K562 (cell line): ENCODE measurements at regions not wholly inside any gene's neighbourhood (a gene's known extent, or its start where the extent isn't known, plus 50 kb on each side); places are given as distances from the start of the nearest gene placed in this dataset.

ENCODE experiments used
- ATAC-seq: fragments of 200-7000 bp; cut with Tn5 transposase; 3 replicates; pipeline ENCODE4 v1.9.1; 2020; ENCODE audit warnings: moderate library complexity
- BruUV-seq: library from RNA; stranded (reverse); fragments of 400-500 nt; replicated peaks from 2 replicates; lab custom pipeline; 2021; lab: Mats Ljungman, UMichigan
- CTCF ChIA-PET: fragments of 300-600 bp; formaldehyde crosslinking; extraction: SDS; loops from one replicate; lab custom pipeline; 2021; ENCODE audit warnings: low intra/inter-chr PET ratio; lab: Yijun Ruan, JAX
- POLR2A ChIA-PET: fragments of 300-600, 350-650 bp; sonication (Branson Sonifier 250); formaldehyde crosslinking; extraction: SDS; loops from one replicate; lab custom pipeline; 2021; ENCODE audit warnings: antibody characterized with exemption, inconsistent platforms; lab: Yijun Ruan, JAX
- DNase-seq, 4 experiments: peaks; one replicate each; pipeline versions ENCODE4 v3.0.0 to v3.0.0-alpha.2; 2011 to 2018; ENCODE audit warnings: low spot score in 3 of 4, mixed read lengths in 3 of 4; ENCODE audit errors: extremely low read depth in 1 of 4
- FAIRE-seq: peaks from 2 replicates; lab custom pipeline; 2011; peaks lifted over from hg19 to GRCh38; lab: Jason Lieb, UNC
- H2AFZ ChIP-seq: 2 replicates; pipeline ENCODE4 v1.6.0; 2011; ENCODE audit warnings: low read depth, low read length, control low read depth, inconsistent platforms
- H3K27ac ChIP-seq: fragments of 200-600 bp; 3 replicates; pipeline ENCODE4 v1.8.0; 2011; ENCODE audit warnings: low read depth, mild to moderate bottlenecking, control low read depth, inconsistent platforms, low read length, moderate library complexity, mixed read lengths; ENCODE audit errors: extremely low read depth
- H3K27me3 ChIP-seq, 2 experiments: fragments of 300-600 bp in 1 of 2; 2 replicates in 1 of 2; 3 replicates in 1 of 2; pipeline versions ENCODE4 v1.6.0 to v1.8.0; 2011; ENCODE audit warnings: inconsistent platforms in 2 of 2, low read length in 2 of 2, mild to moderate bottlenecking in 1 of 2, mixed read lengths in 1 of 2, moderate library complexity in 1 of 2; ENCODE audit not compliant: control insufficient read depth in 2 of 2, insufficient read depth in 2 of 2
- H3K36me3 ChIP-seq: fragments of 300-600 bp; 3 replicates; pipeline ENCODE4 v1.8.0; 2011; ENCODE audit warnings: mild to moderate bottlenecking, low read length, inconsistent platforms; ENCODE audit not compliant: control insufficient read depth, insufficient read depth
- H3K4me1 ChIP-seq, 2 experiments: fragments of 200-600 bp in 1 of 2; replicated peaks in 1 of 2; 2 replicates in 1 of 2; 3 replicates in 1 of 2; pipeline versions ENCODE4 v1.5.1 to v1.8.0; 2011; ENCODE audit warnings: inconsistent platforms in 2 of 2, low read length in 2 of 2, mild to moderate bottlenecking in 1 of 2, mixed read lengths in 1 of 2, moderate library complexity in 1 of 2; ENCODE audit not compliant: control insufficient read depth in 2 of 2, insufficient read depth in 2 of 2
- H3K4me2 ChIP-seq: 2 replicates; pipeline ENCODE4 v1.6.1; 2011; ENCODE audit warnings: low read length, control low read depth, inconsistent platforms, mixed read lengths; ENCODE audit not compliant: insufficient read depth
- H3K4me3 ChIP-seq: fragments of 200-600 bp; sonication (generic), shearing (Covaris generic); 2 replicates; pipeline ENCODE4 v1.5.1; 2016; ENCODE audit warnings: control low read depth, inconsistent platforms
- H3K79me2 ChIP-seq: fragments of 200-600 bp; 3 replicates; pipeline ENCODE4 v1.8.0; 2011; ENCODE audit warnings: low read length, inconsistent platforms; ENCODE audit not compliant: control insufficient read depth, insufficient read depth
- H3K9ac ChIP-seq, 2 experiments: 2 replicates each; pipeline versions ENCODE4 v1.6.0 to v1.6.1; 2011; ENCODE audit warnings: low read depth in 2 of 2, low read length in 2 of 2, control low read depth in 1 of 2, inconsistent platforms in 1 of 2, mild to moderate bottlenecking in 1 of 2, mixed read lengths in 1 of 2; ENCODE audit not compliant: insufficient read depth in 1 of 2
- H3K9me1 ChIP-seq: one replicate; pipeline ENCODE4 v1.6.0; 2011; ENCODE audit warnings: inconsistent platforms, mild to moderate bottlenecking, low read length, moderate library complexity; ENCODE audit not compliant: control insufficient read depth, insufficient read depth
- H3K9me3 ChIP-seq: replicated peaks from 2 replicates; pipeline ENCODE4 v1.5.1; 2011; ENCODE audit warnings: low read depth, low read length, inconsistent platforms; ENCODE audit not compliant: control insufficient read depth, insufficient read depth
- H4K20me1 ChIP-seq: replicated peaks from 2 replicates; pipeline ENCODE4 v1.6.1; 2011; ENCODE audit warnings: low read length, inconsistent platforms, mixed read lengths; ENCODE audit not compliant: control insufficient read depth, insufficient read depth
- CTCF ChIP-seq, 3 experiments: IDR thresholded peaks in 2 of 3; conservative IDR thresholded peaks in 1 of 3; 2 replicates each; pipeline ENCODE4 v1.5.1; 2011 to 2012; ENCODE audit warnings: low read length in 3 of 3, mild to moderate bottlenecking in 3 of 3, control low read depth in 2 of 3, improper control_type of control experiment in 1 of 3, inconsistent platforms in 1 of 3, low read depth in 1 of 3, mixed read lengths in 1 of 3, moderate library complexity in 1 of 3; ENCODE audit not compliant: insufficient read depth in 2 of 3
- RAD21 ChIP-seq, 2 experiments: fragments of 250-450 bp in 1 of 2; fragments of 450-650 bp in 1 of 2; sonication (Bioruptor Pico) in 1 of 2; formaldehyde crosslinking in 1 of 2; IDR thresholded peaks in 1 of 2; conservative IDR thresholded peaks in 1 of 2; 2 replicates each; pipeline versions ENCODE4 v1.4.0 to v1.8.0; 2020 to 2022; ENCODE audit warnings: mild to moderate bottlenecking in 2 of 2, moderate library complexity in 1 of 2
- SMC3 ChIP-seq: conservative IDR thresholded peaks from 2 replicates; pipeline ENCODE4 v1.6.1; 2011; ENCODE audit warnings: low read depth, low read length, improper control_type of control experiment; ENCODE audit not compliant: insufficient read depth
- WGBS: fragments of 100-300 bp; shearing (Covaris generic); methylation state at CpG from one replicate; pipeline ENCODE4 v1.1.6; 2016; ENCODE audit warnings: low coverage, mixed read lengths; ENCODE audit not compliant: insufficient coverage; ENCODE audit errors: missing lambda C conversion rate; 5-methylcytosine and 5-hydroxymethylcytosine counted together
- in situ Hi-C: fragments of 300-500 bp; cut with MboI; formaldehyde crosslinking; loops from 4 replicates; pipeline ENCODE4 v1.15.0; 2018; ENCODE audit warnings: inconsistent platforms, mixed read lengths
- intact Hi-C: fragments of 100-400 bp; cut with micrococcal nuclease; formaldehyde crosslinking; loops from 2 replicates; pipeline ENCODE4 v1.14.2; 2022
- TF ChIP-seq, protein P1 (sequence below): fragments of 250-450 bp; sonication (Bioruptor Pico); IDR thresholded peaks from 2 replicates; pipeline ENCODE4 v1.8.0; 2021; ENCODE audit warnings: borderline replicate concordance, mild to moderate bottlenecking, moderate library complexity; ENCODE audit not compliant: poor library complexity, severe bottlenecking

GRCh38 chr6:148608199-148608951, 138.5 kb upstream of the UST start:
- Histone ChIP-seq H3K36me3 (no peaks in the 10 kb centered on the region), H3K4me1 (no peaks in the 10 kb centered on the region), H3K4me3 (no peak overlapping the region)
- BruUV-seq: no TSS peak
- TF ChIP-seq RAD21 (CRISPR knock-in tag; conservative IDR thresholded peaks at IDR 0.05 in 1 of 2, IDR thresholded peaks at IDR 0.05 in 1 of 2): peak in 1 of 2 experiments; percentile 40; a peak in 3 of 4 replicates
- TF ChIP-seq, protein P1, sequence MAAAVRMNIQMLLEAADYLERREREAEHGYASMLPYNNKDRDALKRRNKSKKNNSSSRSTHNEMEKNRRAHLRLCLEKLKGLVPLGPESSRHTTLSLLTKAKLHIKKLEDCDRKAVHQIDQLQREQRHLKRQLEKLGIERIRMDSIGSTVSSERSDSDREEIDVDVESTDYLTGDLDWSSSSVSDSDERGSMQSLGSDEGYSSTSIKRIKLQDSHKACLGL (CRISPR knock-in tag): no peak
- peak; percentile 41 to 50 (median 48); a peak in 5 of 6 replicates for TF ChIP-seq CTCF (IDR thresholded peaks at IDR 0.05 in 2 of 3, conservative IDR thresholded peaks at IDR 0.05 in 1 of 3; ENCODE audit: insufficient read depth in 2 of 3, low read depth in 1 of 3, low read length in 3 of 3)
- TF ChIP-seq SMC3: 0 out of 2 replicates have a peak, but pooled peaks have one; percentile 4
- TF ChIP-seq, all 486 proteins: peak for 3
- ChIA-PET CTCF (no interaction called here), POLR2A (no interaction called here)
- H3K9me1 ChIP-seq: no peaks in the 10 kb centered on the region
- in situ Hi-C loops (no loop called here), intact Hi-C loops (no loop called here)
- H3K79me2 ChIP-seq: no peaks in the 10 kb centered on the region
- H3K9me3 ChIP-seq: no peaks in the 10 kb centered on the region
- peaks cover 4 to 5% of the 10 kb centered on the region in 2 experiments; a peak in 4 of 5 replicates for H3K27me3 ChIP-seq
- no peak overlapping the region for H2AFZ ChIP-seq
- no peaks in the 10 kb centered on the region for H4K20me1 ChIP-seq
- FAIRE-seq (peak; percentile 67), DNase-seq (peak in 1 of 4 experiments; percentile 17), ATAC-seq (0 out of 3 replicates have a peak, but pooled peaks have one; percentile 44)
- WGBS: 1% methylated on average over 10 of the region's 10 CpGs
- no peak overlapping the region for H3K27ac ChIP-seq
- no peak overlapping the region for H3K9ac ChIP-seq
- H3K4me2 ChIP-seq: no peak overlapping the region
